RKO (cell line): ENCODE measurements at regions not wholly inside any gene's neighbourhood (a gene's known extent, or its start where the extent isn't known, plus 50 kb on each side); places are given as distances from the start of the nearest gene placed in this dataset.
"Not testable (repeated sequence)": the region's sequence is repeated elsewhere in the genome, so short reads cannot be mapped to it uniquely, and the experiment has no call there.

Experiments
- DNase-seq: peaks from one replicate; pipeline ENCODE4 v3.0.0-alpha.2; 2016; ENCODE audit warnings: low spot score

DNA sequence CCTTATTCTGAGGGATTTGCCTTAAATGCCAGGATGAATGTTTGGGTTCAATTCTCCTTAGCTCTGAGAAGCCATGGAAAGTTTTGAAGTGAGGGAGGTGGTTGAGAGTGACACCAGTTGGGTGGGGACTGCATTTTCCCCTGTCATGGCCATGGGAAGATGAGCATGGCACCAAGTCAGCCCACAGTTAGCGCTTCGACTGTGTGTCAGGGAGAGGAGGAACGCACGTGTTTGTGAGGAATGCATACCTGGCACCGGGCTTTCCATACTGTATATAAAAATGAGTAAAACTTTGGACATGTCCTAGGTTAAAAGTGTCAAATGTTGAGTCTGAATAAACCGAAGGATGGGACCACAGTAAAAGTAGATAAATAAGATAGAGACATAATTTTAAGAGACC is 187.5 kb upstream of the KL start:
- no peak for DNase-seq

GRCh38 chr13:32829269-32829668 is 187.0 kb upstream of the KL start:
- DNase-seq = no peak

DNA sequence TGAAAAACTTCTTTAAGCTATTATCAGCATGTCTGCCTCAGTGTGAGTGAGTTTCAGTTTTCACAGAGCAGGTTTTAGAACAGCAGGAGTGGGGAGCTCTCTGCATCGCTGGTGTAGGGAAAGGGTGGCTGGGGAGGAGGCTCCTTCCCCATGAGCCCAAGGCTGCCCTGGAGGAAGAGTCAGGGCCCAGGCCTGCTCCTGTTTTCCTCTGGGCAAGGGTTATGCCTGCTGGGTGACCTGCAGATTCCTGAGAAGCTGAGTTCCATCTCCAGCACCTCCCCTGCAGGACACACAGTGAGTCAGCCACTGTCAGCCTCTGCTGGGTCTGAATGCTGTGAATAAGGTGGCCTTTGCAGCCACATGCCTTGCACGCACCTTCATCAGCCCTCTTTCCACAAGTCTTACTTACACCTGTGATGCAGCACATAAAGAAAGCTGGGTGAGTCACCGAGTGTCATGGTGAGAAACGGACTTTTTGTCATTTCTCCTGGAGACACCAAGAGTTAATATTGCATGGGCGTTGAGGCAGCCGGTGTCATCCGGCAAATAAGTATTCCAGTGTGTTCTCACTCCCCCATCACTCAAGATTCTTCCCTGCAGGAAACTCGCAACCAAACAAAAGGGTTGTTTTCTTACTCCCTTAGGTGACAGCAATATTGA is 186.4 kb upstream of the KL start:
- DNase-seq = no peak

DNA sequence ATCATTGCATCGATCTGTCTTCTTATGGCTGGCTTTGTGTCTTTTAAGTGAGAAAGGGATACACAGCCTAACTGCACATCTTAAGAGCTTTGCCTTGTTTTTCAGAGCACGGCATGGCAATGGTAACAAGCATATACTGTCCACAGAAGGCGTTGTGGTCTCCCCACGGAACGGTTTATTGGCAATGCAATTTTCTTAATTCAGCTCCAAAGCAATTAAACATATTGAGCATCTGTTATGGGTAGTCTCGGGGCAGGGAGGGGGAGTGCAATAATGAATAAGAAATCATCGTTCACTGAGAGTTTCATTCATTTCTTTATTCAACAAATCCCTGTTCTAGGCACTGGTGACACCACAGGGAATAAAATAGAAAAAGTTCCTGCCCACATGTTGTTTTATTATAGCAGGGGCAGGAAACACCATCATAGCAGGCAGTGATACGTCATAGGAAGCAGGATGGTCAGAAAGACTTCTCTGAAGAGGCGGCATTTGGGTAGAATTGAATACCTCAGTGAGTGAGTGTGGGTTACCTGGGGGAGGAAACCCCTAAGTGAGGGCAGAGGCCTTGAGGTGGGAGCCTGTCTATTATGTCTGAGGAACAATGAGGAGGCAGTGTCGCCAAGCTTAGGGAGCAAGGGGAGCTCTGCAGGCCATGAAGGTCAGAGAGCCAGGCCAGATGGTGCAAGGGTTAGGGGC is 185.7 kb upstream of the KL start:
- DNase-seq = no peak

DNA sequence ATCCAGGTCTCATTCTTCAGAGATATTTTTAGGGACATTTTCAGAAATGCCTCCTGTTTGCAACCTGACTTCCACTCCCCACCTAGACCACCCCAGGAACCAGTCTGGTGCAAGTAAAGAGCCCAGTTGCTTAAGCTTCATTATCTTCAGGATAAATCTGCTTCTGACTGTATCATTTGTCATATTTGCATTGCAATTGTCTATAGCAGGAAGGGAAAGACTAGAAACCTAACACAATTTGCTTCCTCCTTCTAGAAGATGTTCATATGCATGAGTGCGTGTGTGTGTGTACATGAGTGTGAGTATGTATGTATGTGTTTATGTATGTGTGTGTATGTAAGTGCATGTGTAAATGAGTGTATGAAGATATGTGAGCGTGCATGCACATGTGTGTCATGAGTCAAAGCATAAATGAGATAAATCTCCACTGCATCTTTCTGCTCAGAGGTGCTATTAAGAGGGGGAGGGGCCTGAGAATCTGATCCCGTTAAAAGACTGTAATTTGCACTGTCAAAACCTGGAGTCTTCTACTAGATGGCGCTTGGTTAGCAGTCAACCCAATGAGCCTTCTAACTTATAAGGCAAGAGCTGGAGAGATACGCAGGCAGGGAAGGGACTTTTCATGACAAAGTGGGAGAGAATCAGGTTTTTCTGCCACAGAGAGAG is 178.8 kb upstream of the KL start:
- no peak for DNase-seq

DNA sequence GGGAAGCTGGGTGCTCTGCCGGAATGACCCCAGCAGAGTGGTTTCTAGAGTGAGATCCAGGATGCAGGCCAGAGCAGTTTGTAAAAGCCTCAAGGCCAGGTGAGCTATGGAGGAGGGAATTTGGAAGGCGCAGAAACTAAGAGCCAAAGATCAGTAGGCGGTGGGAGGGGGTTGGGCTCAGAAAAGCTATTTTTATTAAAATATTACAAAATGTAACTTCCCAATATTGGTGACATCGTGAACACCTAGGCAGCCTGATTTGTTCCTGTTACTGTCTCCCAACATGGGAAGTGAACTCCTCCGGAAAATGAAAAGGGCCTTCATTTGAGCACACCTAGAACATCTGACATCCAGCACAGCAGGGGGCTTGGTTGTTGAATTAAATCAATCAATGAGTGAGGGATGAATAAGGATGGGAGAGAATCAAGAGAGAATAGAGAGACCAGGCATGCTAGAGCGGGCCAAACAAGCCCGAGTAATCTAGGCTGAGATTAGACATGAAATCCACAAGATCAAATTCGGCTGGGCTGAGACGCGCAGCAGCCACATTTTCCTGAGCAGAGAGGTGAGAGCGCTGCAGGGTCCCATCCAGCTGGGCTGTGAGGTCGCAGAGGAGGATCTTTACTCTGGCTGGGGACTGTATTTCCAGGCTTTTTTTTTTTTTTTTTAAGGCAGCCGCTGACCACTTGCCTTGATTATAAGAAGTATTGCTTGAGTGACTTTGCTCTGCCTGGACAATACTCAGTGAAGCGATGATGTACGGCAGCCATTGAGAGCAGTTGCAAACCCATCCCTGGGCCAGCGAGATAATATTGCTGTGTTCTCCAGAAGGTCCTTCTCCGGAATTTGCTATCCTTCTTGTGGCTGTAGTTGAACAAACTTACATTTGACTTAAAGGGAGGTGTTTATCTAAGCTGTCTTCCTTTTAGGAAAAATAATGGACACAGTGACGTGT is 178.0 kb upstream of the KL start:
- no peak for DNase-seq

DNA sequence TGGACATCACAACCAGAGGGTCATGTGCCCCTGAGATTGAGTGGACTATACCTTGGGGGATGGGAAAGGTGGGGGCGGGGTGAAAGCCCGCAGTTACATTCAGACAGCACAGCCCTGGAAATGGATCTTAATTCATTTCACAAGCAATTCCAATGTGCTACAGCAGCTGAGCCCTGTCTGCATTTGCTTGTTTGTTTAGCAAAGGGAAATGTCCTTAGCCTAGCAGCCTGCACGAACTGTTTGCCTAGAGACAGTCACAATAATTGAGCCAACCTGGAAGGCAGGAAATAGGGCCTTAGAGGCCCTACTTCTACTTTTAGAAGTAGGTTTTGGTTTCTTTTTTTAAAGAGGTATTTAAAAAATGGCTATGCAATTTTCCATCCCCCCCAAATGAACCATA is 177.3 kb upstream of the KL start:
- no peak for DNase-seq

GRCh38 chr13:32840113-32840512 is 176.1 kb upstream of the KL start:
- no peak for DNase-seq

- DNase-seq = no peak
These were observed 175.1 kb upstream of the KL start for GRCh38 chr13:32840989-32841713.

GRCh38 chr13:32845952-32846950 is 170.0 kb upstream of the KL start:
- no peak for DNase-seq

- not testable (repeated sequence) for DNase-seq
These were observed 168.2 kb upstream of the KL start for GRCh38 chr13:32847976-32848375.

GRCh38 chr13:32849369-32849768 is 166.9 kb upstream of the KL start:
- no peak for DNase-seq

GRCh38 chr13:32850316-32851052 is 165.7 kb upstream of the KL start:
- no peak for DNase-seq

- DNase-seq = no peak
These were observed 164.8 kb upstream of the KL start for GRCh38 chr13:32851083-32852069.

- no peak for DNase-seq
These were observed 163.7 kb upstream of the KL start for GRCh38 chr13:32852526-32852925.

- DNase-seq = no peak
These were observed 159.1 kb upstream of the KL start for GRCh38 chr13:32857077-32857476.

- DNase-seq = no peak
These were observed 158.5 kb upstream of the KL start for GRCh38 chr13:32857689-32858088.

GRCh38 chr13:32859707-32860292 is 156.4 kb upstream of the KL start:
- no peak for DNase-seq
